Astrocyte (in vitro differentiated cells and primary cell): ENCODE measurements at regions not wholly inside any gene's neighbourhood (a gene's known extent, or its start where the extent isn't known, plus 50 kb on each side); places are given as distances from the start of the nearest gene placed in this dataset.

Source experiments
- DNase-seq: peaks from one replicate; pipeline ENCODE4 v3.0.0-alpha.2; 2010; ENCODE audit warnings: low read depth
- FAIRE-seq: peaks from 2 replicates; lab custom pipeline; 2011; peaks lifted over from hg19 to GRCh38; lab: Jason Lieb, UNC
- H2AFZ ChIP-seq: 2 replicates; pipeline ENCODE4 v1.6.0; 2012; ENCODE audit warnings: low read depth, low read length, inconsistent platforms
- H3K27ac ChIP-seq: 2 replicates; pipeline ENCODE4 v1.5.1; 2011; ENCODE audit warnings: low read depth, low read length, inconsistent platforms
- H3K27me3 ChIP-seq: 2 replicates; pipeline ENCODE4 v1.6.0; 2011; ENCODE audit warnings: low read length, inconsistent platforms; ENCODE audit not compliant: insufficient read depth
- H3K36me3 ChIP-seq: 2 replicates; pipeline ENCODE4 v1.5.1; 2011; ENCODE audit warnings: low read length, inconsistent platforms; ENCODE audit not compliant: insufficient read depth
- H3K4me1 ChIP-seq: 2 replicates; pipeline ENCODE4 v1.5.1; 2011; ENCODE audit warnings: low read length, inconsistent platforms; ENCODE audit not compliant: insufficient read depth
- H3K4me2 ChIP-seq: 2 replicates; pipeline ENCODE4 v1.6.0; 2012; ENCODE audit warnings: low read length, inconsistent platforms
- H3K4me3 ChIP-seq: 2 replicates; pipeline ENCODE4 v1.5.1; 2011; ENCODE audit warnings: low read depth, mild to moderate bottlenecking, low read length, inconsistent platforms; ENCODE audit not compliant: insufficient read depth
- H3K79me2 ChIP-seq: 2 replicates; pipeline ENCODE4 v1.6.0; 2012; ENCODE audit warnings: mild to moderate bottlenecking, low read length, inconsistent platforms; ENCODE audit not compliant: insufficient read depth
- H3K9ac ChIP-seq: 2 replicates; pipeline ENCODE4 v1.6.0; 2012; ENCODE audit warnings: mild to moderate bottlenecking, low read length, inconsistent platforms
- H3K9me3 ChIP-seq: 2 replicates; pipeline ENCODE4 v1.5.1; 2012; ENCODE audit warnings: low read depth, mild to moderate bottlenecking, low read length, inconsistent platforms; ENCODE audit not compliant: insufficient read depth
- H4K20me1 ChIP-seq: 2 replicates; pipeline ENCODE4 v1.6.0; 2012; ENCODE audit warnings: low read length, inconsistent platforms; ENCODE audit not compliant: insufficient read depth
- H3K27ac Mint-ChIP-seq: one replicate; pipeline ENCODE4 v1.8.0; 2021; ENCODE audit warnings: mild to moderate bottlenecking, mixed read lengths; ENCODE audit not compliant: unreplicated experiment
- H3K27me3 Mint-ChIP-seq: one replicate; pipeline ENCODE4 v1.8.0; 2021; ENCODE audit warnings: low read depth, mixed read lengths; ENCODE audit not compliant: unreplicated experiment
- H3K36me3 Mint-ChIP-seq: one replicate; pipeline ENCODE4 v1.8.0; 2021; ENCODE audit warnings: low read depth, mixed read lengths; ENCODE audit not compliant: unreplicated experiment
- H3K4me1 Mint-ChIP-seq: one replicate; pipeline ENCODE4 v1.8.0; 2021; ENCODE audit warnings: low read depth, mixed read lengths; ENCODE audit not compliant: unreplicated experiment
- H3K4me3 Mint-ChIP-seq: one replicate; pipeline ENCODE4 v1.8.0; 2021; ENCODE audit warnings: mild to moderate bottlenecking, moderate library complexity, mixed read lengths; ENCODE audit not compliant: unreplicated experiment
- H3K9me3 Mint-ChIP-seq: one replicate; pipeline ENCODE4 v1.8.0; 2021; ENCODE audit warnings: mild to moderate bottlenecking, mixed read lengths; ENCODE audit not compliant: unreplicated experiment
- EZH2 ChIP-seq: IDR thresholded peaks from 2 replicates; pipeline ENCODE4 v1.6.1; 2012; ENCODE audit warnings: mild to moderate bottlenecking, low read length, inconsistent platforms; ENCODE audit not compliant: insufficient read depth
- TF ChIP-seq, protein P1 (sequence below): IDR thresholded peaks from 2 replicates; pipeline ENCODE4 v1.5.1; 2011; ENCODE audit warnings: low read depth, mild to moderate bottlenecking, inconsistent platforms, low read length, moderate library complexity; ENCODE audit not compliant: insufficient read depth

DNA sequence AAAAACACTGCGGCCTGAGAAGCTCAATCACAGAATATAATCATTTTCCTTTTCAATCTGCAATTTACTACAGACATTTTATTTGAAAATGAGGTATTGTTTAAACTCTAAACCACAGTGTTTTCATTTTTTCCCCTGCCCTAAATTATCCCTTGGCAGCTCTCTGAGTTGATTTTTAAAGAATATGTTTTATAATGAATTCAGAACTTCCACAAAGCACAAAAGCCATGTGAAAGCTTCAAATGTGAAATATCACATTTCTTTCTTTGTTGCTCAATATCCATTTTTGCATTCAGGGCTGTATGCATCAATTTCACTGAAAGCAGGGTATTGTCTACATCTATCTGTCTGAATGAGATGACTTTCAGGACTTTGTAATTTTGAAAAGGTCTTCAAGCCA, 813.6 kb upstream of the ALCAM start:
- Histone ChIP-seq H3K79me2 (no peaks in the 10 kb centered on the region), H3K36me3 (no peaks in the 10 kb centered on the region), H3K4me3 (no peak overlapping the region), H3K27ac (no peak overlapping the region), H3K4me2 (no peak overlapping the region), H3K27me3 (no peaks in the 10 kb centered on the region), H3K4me1 (no peaks in the 10 kb centered on the region), H3K9ac (no peak overlapping the region), H3K9me3 (no peaks in the 10 kb centered on the region), H4K20me1 (no peaks in the 10 kb centered on the region), H2AFZ (no peak overlapping the region)
- Mint-ChIP-seq H3K27ac (no peak overlapping the region), H3K4me1 (peaks cover 5% of the 10 kb centered on the region), H3K9me3 (no peaks in the 10 kb centered on the region), H3K4me3 (no peak overlapping the region), H3K27me3 (no peaks in the 10 kb centered on the region), H3K36me3 (no peaks in the 10 kb centered on the region)
- FAIRE-seq, result no peak
- TF ChIP-seq, protein P1, sequence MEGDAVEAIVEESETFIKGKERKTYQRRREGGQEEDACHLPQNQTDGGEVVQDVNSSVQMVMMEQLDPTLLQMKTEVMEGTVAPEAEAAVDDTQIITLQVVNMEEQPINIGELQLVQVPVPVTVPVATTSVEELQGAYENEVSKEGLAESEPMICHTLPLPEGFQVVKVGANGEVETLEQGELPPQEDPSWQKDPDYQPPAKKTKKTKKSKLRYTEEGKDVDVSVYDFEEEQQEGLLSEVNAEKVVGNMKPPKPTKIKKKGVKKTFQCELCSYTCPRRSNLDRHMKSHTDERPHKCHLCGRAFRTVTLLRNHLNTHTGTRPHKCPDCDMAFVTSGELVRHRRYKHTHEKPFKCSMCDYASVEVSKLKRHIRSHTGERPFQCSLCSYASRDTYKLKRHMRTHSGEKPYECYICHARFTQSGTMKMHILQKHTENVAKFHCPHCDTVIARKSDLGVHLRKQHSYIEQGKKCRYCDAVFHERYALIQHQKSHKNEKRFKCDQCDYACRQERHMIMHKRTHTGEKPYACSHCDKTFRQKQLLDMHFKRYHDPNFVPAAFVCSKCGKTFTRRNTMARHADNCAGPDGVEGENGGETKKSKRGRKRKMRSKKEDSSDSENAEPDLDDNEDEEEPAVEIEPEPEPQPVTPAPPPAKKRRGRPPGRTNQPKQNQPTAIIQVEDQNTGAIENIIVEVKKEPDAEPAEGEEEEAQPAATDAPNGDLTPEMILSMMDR, result no peak
- TF ChIP-seq EZH2, result no peak
- DNase-seq, result no peak

DNA sequence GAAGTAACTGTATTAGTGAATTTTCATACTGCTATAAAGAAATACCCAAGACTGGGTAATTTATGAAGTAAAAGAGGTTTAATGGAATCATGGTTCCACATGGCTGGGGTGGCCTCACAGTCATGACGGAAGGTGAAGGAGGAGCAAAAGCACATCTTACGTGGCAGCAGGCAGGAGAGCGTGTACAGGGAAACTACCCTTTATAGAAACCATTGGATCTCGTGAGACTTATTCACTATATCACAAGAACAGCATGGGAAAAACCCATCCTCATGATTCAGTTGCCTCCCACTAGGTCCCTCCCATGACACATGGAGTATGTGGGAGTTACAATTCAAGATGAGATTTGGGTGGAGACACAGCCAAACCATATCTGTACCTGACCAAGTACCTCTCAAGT, 812.3 kb upstream of the ALCAM start:
- H3K4me2 ChIP-seq, result no peak overlapping the region
- Mint-ChIP-seq H3K4me3 (no peak overlapping the region), H3K27me3 (no peaks in the 10 kb centered on the region), H3K36me3 (no peaks in the 10 kb centered on the region), H3K4me1 (peaks cover 5% of the 10 kb centered on the region), H3K27ac (no peak overlapping the region), H3K9me3 (no peaks in the 10 kb centered on the region)
- H3K9me3 ChIP-seq, result no peaks in the 10 kb centered on the region
- no peaks in the 10 kb centered on the region for H3K79me2 ChIP-seq
- H3K4me1 ChIP-seq, result no peaks in the 10 kb centered on the region
- no peak overlapping the region for H2AFZ ChIP-seq
- TF ChIP-seq, protein P1, result no peak
- no peak for TF ChIP-seq EZH2
- H3K4me3 ChIP-seq, result no peak overlapping the region
- no peak for FAIRE-seq
- no peak overlapping the region for H3K27ac ChIP-seq
- no peak overlapping the region for H3K9ac ChIP-seq
- no peak for DNase-seq
- no peaks in the 10 kb centered on the region for H4K20me1 ChIP-seq
- H3K27me3 ChIP-seq, result no peaks in the 10 kb centered on the region
- no peaks in the 10 kb centered on the region for H3K36me3 ChIP-seq

DNA sequence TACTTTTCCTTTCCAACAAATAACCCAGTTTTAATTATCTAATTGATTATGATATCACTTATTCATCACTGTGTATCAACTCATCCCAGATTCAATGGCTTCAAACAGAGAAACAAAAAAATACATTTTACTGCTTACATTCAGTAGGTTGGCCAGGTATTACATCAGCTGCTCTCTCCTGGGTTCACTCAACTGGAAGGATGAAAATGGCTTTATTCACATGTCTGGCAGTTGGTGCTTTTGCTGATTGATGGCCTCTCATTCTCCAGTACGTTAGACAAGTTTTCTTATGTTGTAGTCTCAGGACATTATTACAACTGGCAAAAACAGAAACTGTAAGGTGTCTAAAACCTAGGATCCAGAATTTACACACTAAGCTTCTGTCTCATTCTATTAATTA, 811.0 kb upstream of the ALCAM start:
- Histone ChIP-seq H3K27me3 (no peaks in the 10 kb centered on the region), H3K36me3 (no peaks in the 10 kb centered on the region), H3K9me3 (no peaks in the 10 kb centered on the region), H3K9ac (no peak overlapping the region), H3K4me2 (no peak overlapping the region), H2AFZ (no peak overlapping the region), H3K4me3 (no peak overlapping the region), H3K79me2 (no peaks in the 10 kb centered on the region), H3K27ac (no peak overlapping the region), H4K20me1 (no peaks in the 10 kb centered on the region), H3K4me1 (no peaks in the 10 kb centered on the region)
- Mint-ChIP-seq H3K36me3 (no peaks in the 10 kb centered on the region), H3K27me3 (no peaks in the 10 kb centered on the region), H3K27ac (no peak overlapping the region), H3K4me3 (no peak overlapping the region), H3K4me1 (peaks cover 5% of the 10 kb centered on the region), H3K9me3 (no peaks in the 10 kb centered on the region)
- DNase-seq (no peak), FAIRE-seq (no peak)
- TF ChIP-seq, protein P1, result no peak
- TF ChIP-seq EZH2, result no peak
